ENCODE measurements at regions not wholly inside any gene's neighbourhood (a gene's known extent, or its start where the extent isn't known, plus 50 kb on each side); places are given as distances from the start of the nearest gene placed in this dataset.

GRCh38 chr4:162841753-162842152 is 324.9 kb downstream of the NAF1 start:
- TF ChIP-seq, protein P1, sequence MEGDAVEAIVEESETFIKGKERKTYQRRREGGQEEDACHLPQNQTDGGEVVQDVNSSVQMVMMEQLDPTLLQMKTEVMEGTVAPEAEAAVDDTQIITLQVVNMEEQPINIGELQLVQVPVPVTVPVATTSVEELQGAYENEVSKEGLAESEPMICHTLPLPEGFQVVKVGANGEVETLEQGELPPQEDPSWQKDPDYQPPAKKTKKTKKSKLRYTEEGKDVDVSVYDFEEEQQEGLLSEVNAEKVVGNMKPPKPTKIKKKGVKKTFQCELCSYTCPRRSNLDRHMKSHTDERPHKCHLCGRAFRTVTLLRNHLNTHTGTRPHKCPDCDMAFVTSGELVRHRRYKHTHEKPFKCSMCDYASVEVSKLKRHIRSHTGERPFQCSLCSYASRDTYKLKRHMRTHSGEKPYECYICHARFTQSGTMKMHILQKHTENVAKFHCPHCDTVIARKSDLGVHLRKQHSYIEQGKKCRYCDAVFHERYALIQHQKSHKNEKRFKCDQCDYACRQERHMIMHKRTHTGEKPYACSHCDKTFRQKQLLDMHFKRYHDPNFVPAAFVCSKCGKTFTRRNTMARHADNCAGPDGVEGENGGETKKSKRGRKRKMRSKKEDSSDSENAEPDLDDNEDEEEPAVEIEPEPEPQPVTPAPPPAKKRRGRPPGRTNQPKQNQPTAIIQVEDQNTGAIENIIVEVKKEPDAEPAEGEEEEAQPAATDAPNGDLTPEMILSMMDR (IDR thresholded peaks at IDR 0.05; ENCODE audit: insufficient read depth, low read length, poor library complexity, severe bottlenecking), result no peak
- no peak for TF ChIP-seq EZH2phosphoT487 (conservative IDR thresholded peaks at IDR 0.05; ENCODE audit: low read length)

Measured in SU-DHL-6 (cell line).